IPS-18c (cell line): ENCODE measurements at regions not wholly inside any gene's neighbourhood (a gene's known extent, or its start where the extent isn't known, plus 50 kb on each side); places are given as distances from the start of the nearest gene placed in this dataset.
"Not testable (repeated sequence)": the region's sequence is repeated elsewhere in the genome, so short reads cannot be mapped to it uniquely, and the experiment has no call there.

Experiments
- H3K4me3 ChIP-seq: 2 replicates; pipeline ENCODE4 v1.7.0; 2013; ENCODE audit warnings: low read depth, mild to moderate bottlenecking, low read length, moderate library complexity; ENCODE audit not compliant: insufficient read depth
- H3K9me3 ChIP-seq: one replicate; pipeline ENCODE4 v1.6.1; 2013; ENCODE audit warnings: mild to moderate bottlenecking, low read length, moderate library complexity; ENCODE audit not compliant: control insufficient read depth, insufficient read depth

DNA sequence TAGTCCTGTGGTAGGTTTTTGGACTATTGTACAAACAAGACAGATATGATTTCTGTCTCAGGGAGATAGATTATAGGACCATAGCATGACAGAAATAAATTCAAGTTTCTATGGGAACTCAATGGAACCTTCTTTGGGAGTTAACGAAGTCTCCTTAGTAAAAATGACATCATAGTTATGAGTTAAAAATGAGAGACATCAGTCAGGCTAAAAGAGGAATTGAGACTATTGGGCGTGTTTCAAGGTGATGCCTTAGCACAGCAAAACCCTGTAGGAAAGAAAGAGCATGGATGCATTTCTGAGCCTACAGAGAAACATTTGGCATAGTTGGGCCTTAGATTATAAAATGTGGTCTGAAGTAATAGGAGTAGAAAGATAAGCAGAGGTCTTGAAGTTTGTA lies 1909.1 kb upstream of the PCDH7 start:
- Histone ChIP-seq H3K4me3 (no peak overlapping the region), H3K9me3 (no peaks in the 10 kb centered on the region)

- Histone ChIP-seq H3K4me3 (no peak overlapping the region), H3K9me3 (no peaks in the 10 kb centered on the region)
These were observed 1898.0 kb upstream of the PCDH7 start for GRCh38 chr4:28822163-28822562.

DNA sequence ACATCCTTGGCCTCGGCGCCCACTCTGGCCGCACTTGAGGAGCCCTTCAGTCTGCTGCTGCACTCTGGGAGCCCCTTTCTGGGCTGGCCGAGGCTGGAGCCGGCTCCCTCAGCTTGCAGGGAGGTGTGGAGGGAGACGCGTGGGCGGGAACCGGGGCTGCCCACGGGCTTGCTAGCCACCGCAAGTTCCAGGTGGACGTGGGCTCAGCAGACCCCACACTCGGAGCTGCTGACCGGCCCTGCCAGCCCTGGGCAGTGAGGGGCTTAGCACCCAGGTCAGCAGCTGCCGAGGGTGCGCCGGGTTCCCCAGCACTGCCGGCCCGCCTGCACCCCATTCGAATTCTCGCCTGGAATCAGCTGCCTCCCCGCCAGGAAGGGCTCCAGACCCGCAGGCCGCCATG lies 1892.3 kb upstream of the PCDH7 start:
- no peaks in the 10 kb centered on the region for H3K9me3 ChIP-seq
- no peak overlapping the region for H3K4me3 ChIP-seq

DNA sequence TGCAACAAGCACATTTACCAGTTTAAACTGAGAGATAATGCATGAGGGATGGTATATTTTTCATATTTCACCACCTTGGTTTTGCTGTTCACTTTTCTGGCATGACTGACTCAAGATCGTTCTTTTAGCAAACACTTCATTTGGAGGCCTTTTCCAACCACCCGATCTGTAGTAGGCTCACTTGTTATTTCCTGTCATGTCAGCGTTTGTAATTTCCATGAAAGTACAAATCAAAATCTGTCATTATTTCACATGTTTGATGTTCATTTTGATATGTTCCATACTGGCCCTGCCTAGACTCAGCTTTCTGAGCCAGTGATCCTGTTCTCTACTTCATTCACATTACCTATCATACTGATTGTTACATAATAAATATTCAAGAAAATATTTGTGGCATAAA lies 1888.3 kb upstream of the PCDH7 start:
- Histone ChIP-seq H3K9me3 (no peaks in the 10 kb centered on the region), H3K4me3 (no peak overlapping the region)

- Histone ChIP-seq H3K9me3 (no peaks in the 10 kb centered on the region), H3K4me3 (no peak overlapping the region)
These were observed 1887.7 kb upstream of the PCDH7 start for GRCh38 chr4:28832444-28832843.

DNA sequence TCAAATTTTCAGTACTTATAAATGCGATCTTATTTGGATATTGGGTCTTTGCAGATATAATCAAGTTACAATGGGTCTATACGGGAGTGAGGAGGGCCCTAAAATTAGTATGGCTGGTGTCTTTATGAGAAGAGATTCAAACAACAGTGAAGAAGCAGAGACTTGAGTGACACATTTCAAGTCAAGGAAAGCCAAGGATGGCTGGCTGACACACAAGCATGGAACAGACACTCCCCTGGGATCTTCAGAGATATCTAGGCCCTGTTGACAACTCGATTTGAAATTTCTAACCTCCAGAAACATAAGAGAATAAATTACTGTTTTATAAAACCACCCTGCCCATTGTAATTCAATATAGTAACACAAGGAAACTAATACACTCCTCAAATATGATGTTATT lies 1886.0 kb upstream of the PCDH7 start:
- no peaks in the 10 kb centered on the region for H3K9me3 ChIP-seq
- no peak overlapping the region for H3K4me3 ChIP-seq

GRCh38 chr4:28835501-28835900 lies 1884.7 kb upstream of the PCDH7 start:
- Histone ChIP-seq H3K4me3 (no peak overlapping the region), H3K9me3 (no peaks in the 10 kb centered on the region)

GRCh38 chr4:28842271-28842670 lies 1877.9 kb upstream of the PCDH7 start:
- Histone ChIP-seq H3K9me3 (no peaks in the 10 kb centered on the region), H3K4me3 (no peak overlapping the region)

DNA sequence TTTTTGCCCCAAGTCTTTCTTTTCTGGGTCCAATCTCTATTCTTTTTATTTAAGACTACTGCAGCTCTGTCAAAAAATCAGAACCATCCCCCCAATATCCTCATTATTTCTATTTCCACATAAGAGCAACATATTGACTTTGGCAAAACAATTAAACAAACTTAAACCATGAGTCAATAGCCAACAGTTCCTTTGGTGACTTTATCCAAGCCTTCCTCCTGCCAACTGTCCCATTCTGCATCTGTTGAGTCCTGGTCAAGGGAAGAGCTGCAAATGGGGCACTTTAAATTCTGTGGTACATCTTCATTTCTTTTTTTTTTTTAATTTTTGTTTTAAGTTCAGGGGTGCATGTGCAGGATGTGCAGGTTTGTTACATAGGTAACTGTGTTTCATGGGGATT lies 1875.0 kb upstream of the PCDH7 start:
- Histone ChIP-seq H3K9me3 (no peaks in the 10 kb centered on the region), H3K4me3 (no peak overlapping the region)

DNA sequence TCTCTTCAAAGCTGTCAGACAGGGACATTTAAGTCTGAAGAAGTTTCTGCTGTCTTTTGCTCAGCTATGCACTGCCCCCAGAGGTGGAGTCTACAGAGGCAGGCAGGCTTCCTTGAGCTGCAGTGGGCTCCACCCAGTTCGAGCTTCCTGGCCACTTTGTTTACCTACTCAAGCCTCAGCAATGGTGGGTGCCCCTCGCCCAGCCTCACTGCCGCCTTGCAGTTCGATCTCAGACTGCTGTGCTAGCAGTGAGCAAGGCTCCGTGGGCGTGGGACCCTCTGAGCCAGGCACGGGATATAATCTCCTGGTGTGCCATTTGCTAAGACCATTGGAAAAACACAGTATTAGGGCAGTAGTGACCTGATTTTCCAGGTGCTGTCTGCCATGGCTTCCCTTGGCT lies 1863.1 kb upstream of the PCDH7 start:
- not testable (repeated sequence) for H3K4me3 ChIP-seq, H3K9me3 ChIP-seq

- no peak overlapping the region for H3K4me3 ChIP-seq
- H3K9me3 ChIP-seq: no peaks in the 10 kb centered on the region
These were observed 1851.3 kb upstream of the PCDH7 start for GRCh38 chr4:28868841-28869240.

- Histone ChIP-seq H3K4me3 (no peak overlapping the region), H3K9me3 (no peaks in the 10 kb centered on the region)
These were observed 1841.0 kb upstream of the PCDH7 start for GRCh38 chr4:28879178-28879577.

DNA sequence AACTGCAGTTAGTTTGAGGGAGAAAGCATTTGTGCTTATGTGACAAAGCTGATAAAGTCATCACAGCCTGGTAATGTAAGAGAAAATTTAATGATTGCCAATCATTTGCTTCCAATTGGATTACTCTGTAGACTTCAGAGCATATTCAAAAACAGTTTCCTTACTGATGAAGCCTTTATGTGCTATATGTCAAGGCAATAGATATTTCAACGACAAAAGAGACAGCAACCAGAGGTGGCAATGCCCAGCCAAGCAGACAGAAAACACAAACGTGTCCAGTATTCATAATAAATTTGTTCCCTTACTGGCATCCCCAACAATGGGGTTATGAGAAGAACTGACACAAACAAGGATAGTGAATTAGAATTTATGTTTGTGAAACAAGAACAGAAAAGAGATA lies 1840.3 kb upstream of the PCDH7 start:
- no peak overlapping the region for H3K4me3 ChIP-seq
- H3K9me3 ChIP-seq: no peaks in the 10 kb centered on the region

GRCh38 chr4:28883211-28883610 lies 1837.0 kb upstream of the PCDH7 start:
- Histone ChIP-seq H3K4me3 (no peak overlapping the region), H3K9me3 (no peaks in the 10 kb centered on the region)

DNA sequence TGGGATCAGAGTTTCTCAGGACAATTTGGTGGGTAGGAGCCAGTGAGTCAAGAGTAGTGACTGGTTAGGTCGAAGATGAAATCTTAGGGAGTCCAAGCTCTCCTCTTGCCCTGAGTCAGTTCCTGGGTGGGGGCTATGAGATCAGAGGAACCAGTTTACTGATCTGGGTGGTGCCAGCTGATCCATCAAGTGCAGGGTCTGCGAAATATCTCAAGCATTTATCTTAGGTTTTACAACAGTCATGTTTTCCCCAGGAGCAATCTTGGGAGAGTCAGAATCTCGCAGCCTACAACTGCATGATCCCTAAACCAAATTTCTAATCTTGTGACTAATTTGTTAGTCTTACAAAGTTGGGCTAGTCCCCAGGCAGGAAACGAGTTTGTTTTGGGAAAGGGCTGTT lies 1833.2 kb upstream of the PCDH7 start:
- Histone ChIP-seq H3K4me3 (no peak overlapping the region), H3K9me3 (no peaks in the 10 kb centered on the region)

DNA sequence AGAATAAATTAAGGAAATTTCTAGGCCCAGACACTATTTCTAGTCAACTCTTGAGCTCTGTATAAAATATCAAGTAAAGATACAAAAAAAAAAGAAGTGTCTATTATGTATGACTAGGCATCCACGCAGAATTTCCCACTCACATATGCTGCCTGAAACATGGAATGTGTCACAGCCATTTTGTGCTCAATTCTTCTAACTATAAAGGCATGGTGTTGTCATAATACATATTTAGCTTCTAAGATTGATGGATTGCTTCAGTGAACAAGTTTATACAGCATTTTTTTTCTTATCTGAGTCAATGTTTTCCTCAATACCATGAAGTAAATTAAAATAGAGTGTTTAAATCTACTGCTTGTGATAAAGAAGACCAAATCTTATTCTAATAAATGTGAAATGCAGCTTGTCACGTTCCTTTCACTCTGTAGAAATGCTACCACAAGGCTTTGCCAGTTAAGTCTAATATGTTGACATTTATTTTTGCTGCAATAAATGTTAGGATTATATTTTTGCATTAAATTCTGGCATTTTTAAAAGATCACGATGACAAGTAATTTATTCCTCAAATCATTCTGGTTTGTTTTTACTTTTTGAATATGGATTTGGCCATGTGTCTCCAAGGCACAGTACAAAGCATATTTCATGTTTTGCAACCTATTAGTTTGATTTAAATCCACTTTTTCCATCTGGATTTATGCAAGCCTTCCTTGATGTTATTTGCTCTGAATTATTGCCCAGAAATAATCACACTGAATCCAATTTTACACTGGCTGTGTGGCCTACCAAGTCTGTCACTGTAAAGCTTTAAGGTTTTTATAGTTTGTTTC lies 1829.0 kb upstream of the PCDH7 start:
- H3K4me3 ChIP-seq: no peak overlapping the region
- no peaks in the 10 kb centered on the region for H3K9me3 ChIP-seq

GRCh38 chr4:28913466-28913865 lies 1806.7 kb upstream of the PCDH7 start:
- Histone ChIP-seq H3K4me3 (no peak overlapping the region), H3K9me3 (no peaks in the 10 kb centered on the region)

DNA sequence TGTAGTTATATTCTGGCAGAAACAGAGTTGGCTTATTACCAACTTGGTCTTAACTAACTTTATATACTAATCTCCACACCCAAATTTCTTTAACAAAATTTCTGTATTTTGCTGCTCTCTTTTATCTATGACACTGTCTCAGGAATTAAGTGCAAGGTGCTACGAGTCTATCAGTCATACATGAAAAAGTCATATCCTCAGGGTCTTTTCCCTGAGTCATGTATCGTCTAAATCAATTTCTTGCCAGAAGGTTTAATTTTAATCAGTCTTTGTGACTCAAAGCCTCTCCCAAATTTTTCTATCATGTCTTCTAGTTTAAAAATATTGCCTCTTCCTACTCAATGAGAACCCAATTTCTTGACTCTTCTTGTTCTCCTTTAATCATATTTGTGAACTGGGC lies 1803.6 kb upstream of the PCDH7 start:
- Histone ChIP-seq H3K9me3 (no peaks in the 10 kb centered on the region), H3K4me3 (no peak overlapping the region)

GRCh38 chr4:28918871-28919270 lies 1801.3 kb upstream of the PCDH7 start:
- no peaks in the 10 kb centered on the region for H3K9me3 ChIP-seq
- no peak overlapping the region for H3K4me3 ChIP-seq
